Common myeloid progenitor, CD34-positive (primary cell): ENCODE measurements at regions not wholly inside any gene's neighbourhood (a gene's known extent, or its start where the extent isn't known, plus 50 kb on each side); places are given as distances from the start of the nearest gene placed in this dataset.

ENCODE experiments used
- CTCF ChIA-PET: fragments of 350-600 bp; sonication (Branson Sonifier 250); formaldehyde crosslinking; loops from one replicate; lab custom pipeline; 2021; ENCODE audit warnings: antibody characterized with exemption; lab: Charles Lee
- POLR2A ChIA-PET: fragments of 350-600 bp; sonication (Branson Sonifier 250); formaldehyde crosslinking; loops from one replicate; lab custom pipeline; 2021; ENCODE audit warnings: antibody characterized with exemption; lab: Charles Lee
- DNase-seq, 3 donors: peaks; one replicate each; pipeline versions ENCODE4 v3.0.0 to v3.0.0-alpha.2; 2013
- H3K27ac ChIP-seq, 2 experiments: 1 replicate in 1 of 2; 2 replicates in 1 of 2; pipeline ENCODE4 v1.7.0; 2013; ENCODE audit warnings: inconsistent platforms in 2 of 2, low read length in 2 of 2, mild to moderate bottlenecking in 2 of 2, low read depth in 1 of 2, moderate library complexity in 1 of 2; ENCODE audit not compliant: severe bottlenecking in 2 of 2, insufficient read depth in 1 of 2, poor library complexity in 1 of 2
- H3K27me3 ChIP-seq, 5 experiments: replicated peaks in 2 of 5; 1 replicate in 3 of 5; 2 replicates in 2 of 5; pipeline versions ENCODE4 v1.6.1 to v1.7.0; 2013; ENCODE audit warnings: low read length in 4 of 5, mild to moderate bottlenecking in 2 of 5, moderate library complexity in 2 of 5, inconsistent platforms in 1 of 5; ENCODE audit not compliant: insufficient read depth in 5 of 5, control insufficient read depth in 4 of 5
- H3K36me3 ChIP-seq, 4 experiments: 1 replicate in 2 of 4; 2 replicates in 2 of 4; pipeline versions ENCODE4 v1.6.1 to v1.7.0; 2013; ENCODE audit warnings: low read length in 3 of 4, control low read depth in 1 of 4, mild to moderate bottlenecking in 1 of 4; ENCODE audit not compliant: control insufficient read depth in 4 of 4, insufficient read depth in 4 of 4
- H3K4me1 ChIP-seq, 4 experiments: 1 replicate in 3 of 4; 2 replicates in 1 of 4; pipeline versions ENCODE4 v1.6.1 to v1.7.1; 2013; ENCODE audit warnings: low read length in 3 of 4, mild to moderate bottlenecking in 3 of 4, control low read depth in 1 of 4, inconsistent platforms in 1 of 4, moderate library complexity in 1 of 4; ENCODE audit not compliant: control insufficient read depth in 4 of 4, insufficient read depth in 4 of 4; ENCODE audit errors: control extremely low read depth in 1 of 4
- H3K4me3 ChIP-seq, 7 experiments: 1 replicate in 4 of 7; 2 replicates in 3 of 7; pipeline versions ENCODE4 v1.5.1 to v1.7.0; 2013; ENCODE audit warnings: mild to moderate bottlenecking in 7 of 7, low read length in 6 of 7, moderate library complexity in 6 of 7, inconsistent platforms in 2 of 7, low read depth in 2 of 7, control low read depth in 1 of 7; ENCODE audit not compliant: insufficient read depth in 4 of 7, control insufficient read depth in 1 of 7; ENCODE audit errors: extremely low read depth in 1 of 7
- H3K9me3 ChIP-seq, 5 experiments: 1 replicate in 4 of 5; 2 replicates in 1 of 5; pipeline versions ENCODE4 v1.6.1 to v1.7.1; 2013; ENCODE audit warnings: low read length in 4 of 5, mild to moderate bottlenecking in 2 of 5, inconsistent platforms in 1 of 5, low read depth in 1 of 5, moderate library complexity in 1 of 5; ENCODE audit not compliant: control insufficient read depth in 4 of 5, insufficient read depth in 2 of 5; ENCODE audit errors: control extremely low read depth in 1 of 5
- WGBS: methylation state at CpG from one replicate; pipeline ENCODE4 v1.1.5; 2013; ENCODE audit not compliant: insufficient coverage; 5-methylcytosine and 5-hydroxymethylcytosine counted together

DNA sequence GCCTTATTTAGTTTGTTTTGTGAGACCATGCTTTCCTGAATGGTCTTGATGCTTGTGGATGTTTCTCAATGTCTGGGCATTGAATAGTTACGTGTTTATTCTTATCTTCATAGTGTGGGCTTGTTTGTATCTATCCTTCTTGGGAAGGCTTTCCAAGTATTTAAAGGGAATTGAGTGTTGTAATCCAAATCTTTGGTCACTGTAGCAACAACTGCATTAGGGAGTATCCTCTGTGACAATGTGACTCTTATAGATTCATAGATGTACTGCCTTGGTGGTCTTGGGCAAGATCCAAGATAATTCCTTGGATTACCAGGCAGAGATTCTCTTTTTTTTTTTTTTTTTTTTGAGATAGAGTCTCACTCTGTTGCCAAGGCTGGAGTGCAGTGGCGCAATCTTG is 598.4 kb downstream of the CBLN4 start:
- Histone ChIP-seq H3K9me3 (no peaks in the 10 kb centered on the region), H3K4me1 (no peaks in the 10 kb centered on the region), H3K4me3 (no peak overlapping the region), H3K27ac (no peak overlapping the region), H3K27me3 (no peaks in the 10 kb centered on the region), H3K36me3 (no peaks in the 10 kb centered on the region)
- POLR2A ChIA-PET: no interaction called here
- CTCF ChIA-PET: no interaction called here
- no peak for DNase-seq
- WGBS: 100% methylated on average over 2 of the region's 2 CpGs

DNA sequence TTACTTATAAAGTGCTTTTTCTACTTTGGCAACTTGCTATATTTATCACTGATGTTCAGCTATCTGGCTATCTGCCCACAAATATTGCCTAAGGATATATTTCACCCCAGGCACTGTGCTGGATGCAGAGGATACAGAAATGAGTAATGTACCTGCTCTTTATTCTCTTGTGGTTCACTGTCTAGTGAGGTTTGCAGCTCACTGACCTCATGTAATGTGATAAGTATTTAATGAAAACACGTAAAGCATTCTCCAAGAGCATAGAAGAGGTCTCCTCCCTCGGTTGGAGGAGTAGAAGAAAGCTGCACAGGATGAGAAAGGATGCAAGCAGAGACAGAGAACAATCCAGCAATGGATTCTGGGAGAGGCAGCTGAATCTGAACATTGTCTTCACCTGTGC is 610.7 kb downstream of the CBLN4 start:
- no peaks in the 10 kb centered on the region for H3K27me3 ChIP-seq
- H3K27ac ChIP-seq: no peak overlapping the region
- DNase-seq: no peak
- POLR2A ChIA-PET: no interaction called here
- H3K36me3 ChIP-seq: no peaks in the 10 kb centered on the region
- WGBS: 88% methylated on average over 2 of the region's 2 CpGs
- CTCF ChIA-PET: interaction anchor here (0.6 kb wide), 1 partner anchor 199 kb away, joined by 3 read pairs; no protein-coding TSS in a partner anchor
- H3K4me3 ChIP-seq: no peak overlapping the region
- no peaks in the 10 kb centered on the region for H3K9me3 ChIP-seq
- no peaks in the 10 kb centered on the region for H3K4me1 ChIP-seq

DNA sequence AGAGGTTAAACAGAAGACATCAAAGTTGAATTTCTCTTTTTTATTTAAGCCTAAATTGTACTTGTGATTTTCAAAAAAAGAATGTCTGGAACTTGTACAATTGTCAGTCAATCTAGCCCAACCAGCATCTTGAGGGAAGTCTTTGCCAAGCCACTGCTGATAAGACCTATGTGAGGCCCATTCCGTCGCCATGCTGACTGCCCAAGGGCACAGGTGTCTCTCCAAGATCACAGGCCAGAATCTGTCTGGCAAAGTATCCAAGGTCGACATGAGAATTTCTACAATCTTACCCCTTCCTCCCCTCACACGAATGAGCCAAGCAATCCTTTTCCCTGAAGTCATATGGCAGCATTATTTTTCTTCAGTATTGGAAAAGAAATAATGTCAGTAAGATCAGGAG is 614.5 kb downstream of the CBLN4 start:
- Histone ChIP-seq H3K4me1 (no peaks in the 10 kb centered on the region), H3K27me3 (no peaks in the 10 kb centered on the region), H3K27ac (no peak overlapping the region), H3K36me3 (no peaks in the 10 kb centered on the region), H3K4me3 (no peak overlapping the region), H3K9me3 (no peaks in the 10 kb centered on the region)
- ChIA-PET POLR2A (no interaction called here), CTCF (no interaction called here)
- no peak for DNase-seq
- WGBS: 94% methylated on average over 2 of the region's 4 CpGs

DNA sequence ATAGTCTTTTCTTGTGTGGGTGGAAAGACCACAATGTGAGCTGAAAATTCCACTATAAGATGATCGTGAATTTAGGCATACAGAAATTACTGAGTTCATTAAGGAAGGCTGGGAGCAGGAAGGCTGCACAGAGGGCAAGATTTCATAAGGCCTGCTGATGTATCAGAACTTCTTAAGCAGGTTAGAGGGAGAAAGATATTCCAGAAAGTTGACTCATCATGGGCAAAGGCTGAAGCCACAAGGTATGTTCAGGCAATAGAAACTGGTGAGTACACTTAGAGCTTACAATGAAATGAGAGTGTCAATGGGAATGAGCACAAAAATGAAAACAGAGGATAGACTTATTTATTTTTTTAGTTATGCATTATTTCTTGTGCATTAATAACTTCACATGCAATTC is 618.6 kb downstream of the CBLN4 start:
- H3K4me3 ChIP-seq: no peak overlapping the region
- no peaks in the 10 kb centered on the region for H3K9me3 ChIP-seq
- no peaks in the 10 kb centered on the region for H3K27me3 ChIP-seq
- no peaks in the 10 kb centered on the region for H3K4me1 ChIP-seq
- no peak for DNase-seq
- CTCF ChIA-PET: no interaction called here
- WGBS: 100% methylated on average over 1 of the region's 1 CpG
- no peak overlapping the region for H3K27ac ChIP-seq
- H3K36me3 ChIP-seq: no peaks in the 10 kb centered on the region
- POLR2A ChIA-PET: no interaction called here

DNA sequence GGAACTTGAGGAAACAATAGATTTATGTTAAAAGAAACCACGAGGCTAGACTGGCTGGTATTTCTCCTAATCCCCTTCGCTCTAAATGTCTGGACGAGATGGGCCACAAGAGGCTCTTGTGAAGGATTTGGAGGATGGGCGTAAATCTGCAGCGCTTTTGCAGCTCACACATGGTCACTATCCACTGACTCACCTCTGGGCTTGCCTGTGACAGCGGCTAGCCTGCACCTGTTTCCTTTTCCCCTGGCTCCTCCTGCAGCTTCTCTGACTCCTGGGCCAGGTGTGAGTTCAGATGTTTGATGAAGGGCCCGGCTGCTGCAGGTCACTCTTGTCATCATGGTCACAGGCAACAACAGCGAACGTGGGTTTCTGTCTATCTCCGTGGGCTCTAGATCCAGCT is 629.4 kb downstream of the CBLN4 start:
- Histone ChIP-seq H3K4me3 (no peak overlapping the region), H3K27ac (no peak overlapping the region), H3K27me3 (no peaks in the 10 kb centered on the region), H3K4me1 (no peaks in the 10 kb centered on the region), H3K36me3 (no peaks in the 10 kb centered on the region), H3K9me3 (no peaks in the 10 kb centered on the region)
- ChIA-PET POLR2A (no interaction called here), CTCF (no interaction called here)
- WGBS: 87% methylated on average over 7 of the region's 10 CpGs
- DNase-seq: no peak

DNA sequence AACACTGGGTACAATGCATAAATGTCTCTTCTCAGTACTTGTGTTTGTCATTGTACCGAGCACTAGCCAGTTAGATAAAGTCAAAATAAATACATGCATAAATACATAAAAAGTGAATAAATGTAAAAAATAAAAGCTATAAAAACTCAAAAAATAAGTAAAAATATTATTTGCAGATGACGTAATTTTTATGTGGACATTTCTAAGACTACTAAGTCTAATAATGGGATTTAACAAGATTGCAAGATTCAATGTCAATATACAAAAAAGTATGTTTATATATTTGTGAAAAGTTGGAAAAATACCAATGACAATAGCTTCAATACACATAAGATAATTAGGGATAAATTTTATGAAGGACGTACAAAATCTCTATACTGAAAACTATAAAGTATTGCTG is 639.6 kb downstream of the CBLN4 start:
- Histone ChIP-seq H3K4me1 (no peaks in the 10 kb centered on the region), H3K4me3 (no peak overlapping the region), H3K36me3 (no peaks in the 10 kb centered on the region), H3K27me3 (no peaks in the 10 kb centered on the region), H3K9me3 (no peaks in the 10 kb centered on the region), H3K27ac (no peak overlapping the region)
- CTCF ChIA-PET: no interaction called here
- no CpG with 5 or more reads among the region's 3 CpGs for WGBS
- DNase-seq: no peak
- POLR2A ChIA-PET: no interaction called here

DNA sequence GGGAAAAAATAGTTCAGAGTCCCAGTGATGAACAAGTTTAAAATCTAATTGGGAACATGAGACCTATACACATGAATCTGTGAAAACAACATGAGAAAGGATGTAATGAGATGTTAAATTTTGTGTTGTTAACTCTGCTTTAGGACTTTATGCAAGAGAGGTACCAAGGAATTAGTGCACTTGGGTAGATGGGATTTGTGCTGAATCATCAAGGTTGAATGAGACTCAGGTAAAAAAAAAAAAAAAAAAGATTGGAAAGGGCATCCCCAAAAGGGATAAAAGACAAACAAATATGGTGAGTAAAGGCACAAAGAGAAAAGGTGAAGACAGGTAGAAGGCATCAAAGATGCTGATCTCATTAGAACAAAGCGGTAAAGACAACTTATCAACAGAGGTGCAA is 644.4 kb downstream of the CBLN4 start:
- CTCF ChIA-PET: no interaction called here

More for the DNA sequence above, 644.4 kb downstream of the CBLN4 start:
- H3K27ac ChIP-seq: no peak overlapping the region
- WGBS: 100% methylated on average over 1 of the region's 1 CpG
- H3K4me3 ChIP-seq: no peak overlapping the region
- no peak for DNase-seq
- no peaks in the 10 kb centered on the region for H3K4me1 ChIP-seq
- H3K9me3 ChIP-seq: no peaks in the 10 kb centered on the region
- no peaks in the 10 kb centered on the region for H3K36me3 ChIP-seq
- POLR2A ChIA-PET: no interaction called here
- no peaks in the 10 kb centered on the region for H3K27me3 ChIP-seq
